Loucy (cell line): ENCODE measurements at regions not wholly inside any gene's neighbourhood (a gene's known extent, or its start where the extent isn't known, plus 50 kb on each side); places are given as distances from the start of the nearest gene placed in this dataset.

Experiments
- CTCF ChIP-seq: fragments of 200-600 bp; sonication (generic); conservative IDR thresholded peaks from 2 replicates; pipeline ENCODE4 v1.5.1; 2014; ENCODE audit warnings: mild to moderate bottlenecking, antibody characterized with exemption, low read length
- EZH2phosphoT487 ChIP-seq: fragments of 200-600 bp; IDR thresholded peaks from 2 replicates; pipeline ENCODE4 v1.6.1; 2018; ENCODE audit warnings: antibody characterized with exemption, mild to moderate bottlenecking, moderate library complexity, borderline replicate concordance

DNA sequence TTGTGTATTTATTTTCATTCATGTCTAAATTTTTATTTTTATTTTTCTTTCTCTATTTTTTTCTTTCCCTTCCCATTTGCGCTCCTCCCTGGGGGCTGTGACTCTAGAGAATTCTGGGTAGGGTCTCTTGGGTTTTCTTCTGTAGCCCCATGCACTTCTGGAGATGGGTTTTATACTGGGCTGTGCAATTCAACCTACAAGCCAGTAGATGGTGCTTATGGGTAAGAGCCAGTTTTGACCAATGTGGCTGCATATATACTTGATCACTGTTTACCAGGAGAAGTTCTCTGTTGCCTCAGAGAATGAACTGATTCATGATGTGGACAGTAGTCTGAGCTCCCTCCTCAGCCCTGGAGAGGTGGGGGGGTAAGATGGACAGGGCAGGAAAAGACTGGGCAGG, 614.6 kb downstream of the PCDH19 start:
- TF ChIP-seq CTCF, result no peak
- TF ChIP-seq EZH2phosphoT487, result no peak
